Activated CD4-positive, alpha-beta memory T cell treated with anti-CD3 and anti-CD28 coated beads for 36 hours (primary cell): ENCODE measurements at regions not wholly inside any gene's neighbourhood (a gene's known extent, or its start where the extent isn't known, plus 50 kb on each side); places are given as distances from the start of the nearest gene placed in this dataset.
"Not testable (repeated sequence)": the region's sequence is repeated elsewhere in the genome, so short reads cannot be mapped to it uniquely, and the experiment has no call there.

Experiments used
- CTCF ChIA-PET: fragments of 350-600 bp; sonication (Branson Sonifier 250); formaldehyde crosslinking; loops from one replicate; lab custom pipeline; 2021; ENCODE audit warnings: antibody characterized with exemption, inconsistent platforms; lab: Charles Lee
- POLR2A ChIA-PET: fragments of 350-600 bp; sonication (Branson Sonifier 250); formaldehyde crosslinking; loops from one replicate; lab custom pipeline; 2021; ENCODE audit warnings: antibody characterized with exemption; lab: Charles Lee
- DNase-seq: peaks from one replicate; pipeline ENCODE4 v3.0.0-alpha.2; 2020
- H3K27ac Mint-ChIP-seq: one replicate; pipeline ENCODE4 v1.8.0; 2021; ENCODE audit warnings: mixed read lengths
- H3K27me3 Mint-ChIP-seq: one replicate; pipeline ENCODE4 v1.8.0; 2021; ENCODE audit warnings: mixed read lengths
- H3K36me3 Mint-ChIP-seq: one replicate; pipeline ENCODE4 v1.8.0; 2021; ENCODE audit warnings: mixed read lengths
- H3K4me1 Mint-ChIP-seq: one replicate; pipeline ENCODE4 v1.8.0; 2021; ENCODE audit warnings: low read depth, mixed read lengths
- H3K4me3 Mint-ChIP-seq: one replicate; pipeline ENCODE4 v1.8.0; 2021; ENCODE audit warnings: mild to moderate bottlenecking, mixed read lengths
- H3K9me3 Mint-ChIP-seq: one replicate; pipeline ENCODE4 v1.8.0; 2021; ENCODE audit warnings: mixed read lengths
- intact Hi-C: fragments of 100-400 bp; cut with micrococcal nuclease; formaldehyde crosslinking; loops from one replicate; pipeline ENCODE4 v1.15.1; 2023

DNA sequence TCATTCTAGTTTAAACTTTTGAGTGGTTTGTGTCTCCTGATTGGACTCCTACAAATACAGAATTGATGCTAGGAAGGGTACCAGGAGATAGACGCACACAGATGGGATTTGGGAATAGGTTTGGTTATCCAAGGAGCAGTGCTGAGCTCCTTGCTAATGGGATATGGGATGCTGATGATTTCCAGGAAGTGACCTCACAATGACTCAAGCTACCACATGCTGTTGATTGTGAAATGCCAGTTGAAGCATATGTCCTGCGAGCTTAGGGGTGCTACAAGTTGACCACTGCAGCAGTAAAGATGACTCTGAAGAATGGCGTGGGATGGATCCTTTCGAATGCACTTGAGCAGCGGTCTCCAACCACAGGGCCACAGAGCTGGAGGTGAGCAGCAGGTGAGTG is 343.2 kb downstream of the ZNF37A start:
- H3K4me1 Mint-ChIP-seq, CTCF ChIA-PET, H3K27me3 Mint-ChIP-seq, H3K9me3 Mint-ChIP-seq, H3K4me3 Mint-ChIP-seq, DNase-seq, H3K27ac Mint-ChIP-seq, POLR2A ChIA-PET, intact Hi-C loops: not testable (repeated sequence)
- peaks cover 16% of the 10 kb centered on the region for H3K36me3 Mint-ChIP-seq

DNA sequence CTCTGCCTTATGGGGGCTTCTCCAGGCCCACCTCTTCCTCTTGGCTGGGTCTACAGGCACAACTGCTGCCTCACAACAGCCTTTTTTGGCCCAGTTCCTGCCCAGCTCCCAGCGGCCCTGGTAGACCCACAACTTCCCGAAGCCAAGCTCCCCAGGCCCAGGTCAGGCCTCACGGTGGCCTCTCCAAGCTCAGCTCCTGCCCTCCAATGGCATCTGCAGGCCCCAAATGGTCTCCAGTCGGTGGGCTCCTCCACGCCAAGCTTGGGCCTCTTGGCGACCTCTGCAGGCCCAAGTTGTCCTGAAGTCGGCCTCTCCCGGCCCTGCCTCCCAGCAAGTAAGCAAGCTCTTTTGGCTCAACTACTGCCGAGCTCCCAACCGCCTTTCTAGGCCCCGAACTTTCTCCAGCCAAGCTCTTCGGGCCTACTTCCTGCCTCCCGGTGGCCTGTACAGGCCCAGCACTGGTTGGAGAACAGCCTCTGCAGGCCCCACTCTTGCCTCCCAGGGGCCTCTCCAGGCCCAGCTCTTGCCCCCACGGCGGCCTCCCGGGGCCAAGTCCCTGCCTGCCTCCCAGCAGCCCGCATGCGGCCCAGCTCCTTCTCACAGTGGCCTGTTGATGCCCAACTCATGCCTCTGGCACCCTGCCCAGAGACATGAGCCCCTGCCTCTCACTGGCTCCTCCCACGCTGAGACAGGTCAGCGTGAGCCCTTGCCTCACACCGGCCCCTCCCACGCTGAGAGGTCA is 354.6 kb downstream of the ZNF37A start:
- CTCF ChIA-PET, H3K27me3 Mint-ChIP-seq, intact Hi-C loops, H3K4me3 Mint-ChIP-seq, H3K9me3 Mint-ChIP-seq, H3K4me1 Mint-ChIP-seq, POLR2A ChIA-PET, DNase-seq, H3K27ac Mint-ChIP-seq: not testable (repeated sequence)
- H3K36me3 Mint-ChIP-seq, result peaks cover 19% of the 10 kb centered on the region

DNA sequence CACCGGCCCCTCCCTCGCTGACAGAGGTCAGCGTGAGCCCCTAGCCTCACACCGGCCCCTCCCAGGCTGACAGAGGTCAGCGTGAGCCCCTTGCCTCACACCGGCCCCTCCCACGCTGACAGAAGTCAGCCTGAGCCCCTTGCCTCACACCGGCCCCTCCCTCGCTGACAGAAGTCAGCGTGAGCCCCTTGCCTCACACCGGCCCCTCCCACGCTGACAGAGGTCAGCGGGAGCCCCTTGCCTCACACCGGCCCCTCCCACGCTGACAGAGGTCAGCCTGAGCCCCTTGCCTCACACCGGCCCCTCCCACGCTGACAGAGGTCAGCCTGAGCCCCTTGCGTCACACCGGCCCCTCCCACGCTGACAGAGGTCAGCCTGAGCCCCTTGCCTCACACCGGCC is 355.5 kb downstream of the ZNF37A start:
- H3K4me3 Mint-ChIP-seq, H3K9me3 Mint-ChIP-seq, CTCF ChIA-PET, intact Hi-C loops, POLR2A ChIA-PET, H3K27me3 Mint-ChIP-seq, DNase-seq, H3K4me1 Mint-ChIP-seq, H3K27ac Mint-ChIP-seq: not testable (repeated sequence)
- H3K36me3 Mint-ChIP-seq, result peaks cover 19% of the 10 kb centered on the region

DNA sequence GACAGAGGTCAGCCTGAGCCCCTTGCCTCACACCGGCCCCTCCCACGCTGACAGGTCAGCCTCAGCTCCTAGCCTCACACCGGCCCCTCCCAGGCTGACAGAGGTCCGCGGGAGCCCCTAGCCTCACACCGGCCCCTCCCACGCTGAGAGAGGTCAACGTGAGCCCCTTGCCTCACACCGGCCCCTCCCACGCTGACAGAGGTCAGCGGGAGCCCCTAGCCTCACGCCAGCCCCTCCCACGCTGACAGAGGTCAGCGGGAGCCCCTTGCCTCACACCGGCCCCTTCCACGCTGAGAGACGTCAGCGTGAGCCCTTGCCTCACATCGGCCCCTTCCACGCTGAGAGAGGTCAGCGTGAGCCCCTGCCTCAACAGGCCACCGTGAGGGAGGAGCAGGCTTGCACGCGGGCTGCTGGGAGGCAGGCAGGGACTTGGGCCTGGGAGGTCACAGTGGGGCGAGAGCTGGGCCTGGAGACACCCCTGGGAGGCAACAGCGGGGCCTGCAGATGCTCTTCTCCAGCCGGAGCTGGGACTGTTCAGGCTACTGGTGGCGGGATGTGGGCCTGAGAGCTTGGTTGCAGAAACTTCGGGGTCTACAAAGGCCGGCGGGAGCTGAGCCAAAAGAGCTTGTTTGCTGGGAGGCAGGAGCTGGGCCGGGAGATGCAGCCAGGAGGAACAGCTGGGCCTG is 356.4 kb downstream of the ZNF37A start:
- H3K9me3 Mint-ChIP-seq, CTCF ChIA-PET, H3K4me3 Mint-ChIP-seq, intact Hi-C loops, POLR2A ChIA-PET, H3K27ac Mint-ChIP-seq, H3K4me1 Mint-ChIP-seq, H3K27me3 Mint-ChIP-seq, DNase-seq: not testable (repeated sequence)
- peaks cover 19% of the 10 kb centered on the region for H3K36me3 Mint-ChIP-seq

DNA sequence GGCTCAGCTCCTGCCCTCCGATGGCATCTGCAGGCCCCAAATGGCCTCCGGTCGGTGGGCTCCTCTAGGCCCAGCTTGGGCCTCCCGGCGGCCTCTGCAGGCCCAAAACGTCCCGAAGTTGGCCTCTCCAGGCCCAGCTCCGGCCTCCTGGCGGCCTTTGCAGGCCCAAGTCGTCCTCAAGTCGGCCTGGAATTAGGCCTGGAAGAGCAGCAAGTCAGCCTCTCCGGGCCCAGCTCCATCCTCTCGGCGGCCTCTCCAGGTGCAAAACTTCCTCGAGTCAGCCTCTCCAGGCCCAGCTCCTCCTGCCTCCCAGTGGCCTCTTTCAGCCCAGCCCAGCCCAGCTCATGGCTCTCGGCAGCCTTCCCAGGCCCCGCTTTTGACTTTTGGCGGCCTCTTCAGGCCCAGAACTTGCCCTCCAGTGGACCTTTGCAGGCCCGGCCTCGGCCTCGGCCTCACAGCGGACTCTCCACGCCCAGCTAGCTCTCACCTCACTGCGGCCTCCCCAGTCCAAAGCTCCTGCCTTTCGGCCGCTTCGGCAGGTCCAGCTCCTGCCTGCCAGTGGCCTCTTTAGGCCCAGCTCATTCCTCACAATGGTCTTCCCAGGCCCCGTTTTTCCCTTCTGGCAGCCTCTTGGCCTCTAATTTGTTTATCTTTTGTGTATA is 357.3 kb downstream of the ZNF37A start:
- not testable (repeated sequence) for DNase-seq

More for the DNA sequence above, 357.3 kb downstream of the ZNF37A start:
- H3K4me3 Mint-ChIP-seq, intact Hi-C loops, H3K9me3 Mint-ChIP-seq, H3K27ac Mint-ChIP-seq, H3K27me3 Mint-ChIP-seq, H3K4me1 Mint-ChIP-seq, CTCF ChIA-PET, POLR2A ChIA-PET: not testable (repeated sequence)
- H3K36me3 Mint-ChIP-seq, result peaks cover 18% of the 10 kb centered on the region
